ENCODE measurements at regions not wholly inside any gene's neighbourhood (a gene's known extent, or its start where the extent isn't known, plus 50 kb on each side); places are given as distances from the start of the nearest gene placed in this dataset.

- TF ChIP-seq, protein P1, sequence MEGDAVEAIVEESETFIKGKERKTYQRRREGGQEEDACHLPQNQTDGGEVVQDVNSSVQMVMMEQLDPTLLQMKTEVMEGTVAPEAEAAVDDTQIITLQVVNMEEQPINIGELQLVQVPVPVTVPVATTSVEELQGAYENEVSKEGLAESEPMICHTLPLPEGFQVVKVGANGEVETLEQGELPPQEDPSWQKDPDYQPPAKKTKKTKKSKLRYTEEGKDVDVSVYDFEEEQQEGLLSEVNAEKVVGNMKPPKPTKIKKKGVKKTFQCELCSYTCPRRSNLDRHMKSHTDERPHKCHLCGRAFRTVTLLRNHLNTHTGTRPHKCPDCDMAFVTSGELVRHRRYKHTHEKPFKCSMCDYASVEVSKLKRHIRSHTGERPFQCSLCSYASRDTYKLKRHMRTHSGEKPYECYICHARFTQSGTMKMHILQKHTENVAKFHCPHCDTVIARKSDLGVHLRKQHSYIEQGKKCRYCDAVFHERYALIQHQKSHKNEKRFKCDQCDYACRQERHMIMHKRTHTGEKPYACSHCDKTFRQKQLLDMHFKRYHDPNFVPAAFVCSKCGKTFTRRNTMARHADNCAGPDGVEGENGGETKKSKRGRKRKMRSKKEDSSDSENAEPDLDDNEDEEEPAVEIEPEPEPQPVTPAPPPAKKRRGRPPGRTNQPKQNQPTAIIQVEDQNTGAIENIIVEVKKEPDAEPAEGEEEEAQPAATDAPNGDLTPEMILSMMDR (IDR thresholded peaks at IDR 0.05; ENCODE audit: low read depth, low read length), result no peak
- H3K4me3 ChIP-seq (replicated peaks in 1 of 2; ENCODE audit: low read depth in 2 of 2, low read length in 2 of 2), result no peak overlapping the region
- no peak for DNase-seq (ENCODE audit: low read depth in 2 of 2)
Observed at GRCh38 chr17:52673791-52674190, 515.3 kb upstream of the CA10 start.

DNA sequence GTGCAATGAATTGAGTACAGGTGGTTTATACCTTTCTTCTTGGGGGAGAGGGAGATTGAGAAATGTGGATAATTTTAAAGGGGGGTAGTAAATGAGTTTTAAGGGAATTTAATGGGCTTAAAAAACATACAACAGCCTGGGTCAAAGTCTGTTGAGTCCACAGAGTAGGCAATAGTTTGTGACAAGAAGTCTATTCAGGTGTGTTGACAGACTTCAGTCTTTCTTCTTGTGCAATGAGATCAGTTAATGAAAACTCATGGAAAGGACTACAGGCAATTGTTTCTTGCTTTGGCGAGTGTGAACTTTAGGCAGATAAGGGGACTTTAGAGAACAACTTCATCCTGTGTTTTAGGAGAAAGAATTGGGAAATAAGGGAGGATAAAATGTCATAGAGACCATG lies 507.8 kb upstream of the CA10 start:
- TF ChIP-seq, protein P1 (IDR thresholded peaks at IDR 0.05; ENCODE audit: low read depth, low read length), result no peak
- H3K4me3 ChIP-seq (replicated peaks in 1 of 2; ENCODE audit: low read depth in 2 of 2, low read length in 2 of 2), result no peak overlapping the region
- no peak for DNase-seq (ENCODE audit: low read depth in 2 of 2)

GRCh38 chr17:52660692-52661091 lies 502.2 kb upstream of the CA10 start:
- H3K4me3 ChIP-seq (replicated peaks in 1 of 2; ENCODE audit: low read depth in 2 of 2, low read length in 2 of 2), result no peak overlapping the region
- TF ChIP-seq, protein P1 (IDR thresholded peaks at IDR 0.05; ENCODE audit: low read depth, low read length), result no peak
- DNase-seq (ENCODE audit: low read depth in 2 of 2), result no peak

DNA sequence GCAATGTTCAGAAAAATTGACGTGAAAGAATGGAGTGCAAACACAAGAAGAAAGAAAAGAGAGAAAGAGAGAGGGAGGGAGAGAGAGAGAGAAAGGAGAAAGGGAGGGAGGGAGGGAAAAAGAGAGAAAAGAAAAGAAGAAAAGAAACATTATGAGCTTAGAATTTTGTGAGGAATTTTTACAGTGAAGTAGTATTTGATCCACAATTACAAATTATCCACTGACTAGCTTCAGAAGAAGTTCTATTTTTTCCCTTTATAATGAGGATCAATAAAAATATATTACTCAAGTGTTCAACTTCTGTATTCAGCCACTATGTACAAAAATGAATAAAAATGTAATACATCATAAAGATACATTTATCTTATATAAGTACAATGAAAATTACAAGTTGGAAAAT lies 494.5 kb upstream of the CA10 start:
- TF ChIP-seq, protein P1 (IDR thresholded peaks at IDR 0.05; ENCODE audit: low read depth, low read length), result no peak
- H3K4me3 ChIP-seq (replicated peaks in 1 of 2; ENCODE audit: low read depth in 2 of 2, low read length in 2 of 2), result no peak overlapping the region
- no peak for DNase-seq (ENCODE audit: low read depth in 2 of 2)

DNA sequence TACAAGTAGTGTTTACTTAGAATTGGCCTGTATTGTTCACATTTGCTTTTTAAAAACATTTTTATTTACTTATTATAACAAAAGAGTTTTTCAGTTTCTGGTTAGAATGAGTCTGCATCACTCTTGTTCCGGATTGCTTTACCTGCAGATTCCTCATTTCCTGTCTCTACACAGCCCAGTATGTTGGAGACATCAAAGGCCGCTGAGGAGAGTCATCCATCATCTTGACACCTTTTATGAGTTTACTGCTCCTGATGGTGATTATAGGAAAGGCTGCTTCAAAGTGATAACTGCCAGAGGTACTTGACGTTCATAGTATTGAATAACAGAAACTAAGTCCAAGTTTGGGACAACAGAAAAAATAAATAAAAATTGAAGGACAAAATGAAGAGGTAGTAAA lies 490.5 kb upstream of the CA10 start:
- TF ChIP-seq, protein P1 (IDR thresholded peaks at IDR 0.05; ENCODE audit: low read depth, low read length), result no peak
- no peak for DNase-seq (ENCODE audit: low read depth in 2 of 2)
- H3K4me3 ChIP-seq (replicated peaks in 1 of 2; ENCODE audit: low read depth in 2 of 2, low read length in 2 of 2), result no peak overlapping the region

DNA sequence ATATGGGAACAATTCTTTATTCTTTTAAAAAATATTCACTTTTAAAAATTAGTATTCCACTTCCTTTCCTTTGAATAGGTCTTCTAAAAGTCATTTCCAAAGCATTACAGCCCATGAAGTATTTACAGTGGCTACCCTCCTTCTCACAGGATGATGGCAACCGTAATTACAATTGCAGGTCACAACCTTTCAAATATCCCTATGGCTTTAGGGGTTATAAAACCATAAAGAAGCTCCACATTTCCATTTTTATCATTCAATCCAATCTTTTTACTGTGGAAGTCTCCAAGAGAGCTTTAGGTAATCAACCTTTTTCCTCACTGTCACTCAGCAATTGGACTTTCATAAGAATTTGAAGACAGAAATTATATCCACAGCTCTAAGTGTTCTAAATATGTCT lies 488.9 kb upstream of the CA10 start:
- TF ChIP-seq, protein P1 (IDR thresholded peaks at IDR 0.05; ENCODE audit: low read depth, low read length), result no peak
- no peak for DNase-seq (ENCODE audit: low read depth in 2 of 2)
- no peak overlapping the region for H3K4me3 ChIP-seq (replicated peaks in 1 of 2; ENCODE audit: low read depth in 2 of 2, low read length in 2 of 2)

DNA sequence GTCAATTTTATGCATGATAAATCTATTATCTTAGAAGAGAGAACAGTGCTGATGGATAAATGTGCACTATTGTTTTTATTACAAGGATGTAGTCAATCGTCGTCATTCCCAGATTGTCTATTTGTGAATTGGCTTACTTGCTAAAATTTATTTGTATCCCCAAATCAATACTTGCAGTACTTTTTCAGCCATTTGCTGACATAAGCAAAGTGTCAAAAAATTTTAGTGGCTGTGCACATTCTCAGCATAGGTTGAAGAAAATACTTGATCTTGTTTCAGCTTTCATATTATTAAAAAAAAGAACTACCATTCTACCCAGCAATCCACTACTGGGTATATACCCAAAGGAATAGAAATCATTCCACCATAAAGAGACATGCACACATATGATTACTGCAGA lies 477.9 kb upstream of the CA10 start:
- TF ChIP-seq, protein P1 (IDR thresholded peaks at IDR 0.05; ENCODE audit: low read depth, low read length), result no peak
- H3K4me3 ChIP-seq (replicated peaks in 1 of 2; ENCODE audit: low read depth in 2 of 2, low read length in 2 of 2), result no peak overlapping the region
- DNase-seq (ENCODE audit: low read depth in 2 of 2), result no peak

All from cardiac fibroblast (primary cell).